K562 (cell line): ENCODE measurements at regions not wholly inside any gene's neighbourhood (a gene's known extent, or its start where the extent isn't known, plus 50 kb on each side); places are given as distances from the start of the nearest gene placed in this dataset.

Source experiments
- ATAC-seq: fragments of 200-7000 bp; cut with Tn5 transposase; 3 replicates; pipeline ENCODE4 v1.9.1; 2020; ENCODE audit warnings: moderate library complexity
- BruUV-seq: library from RNA; stranded (reverse); fragments of 400-500 nt; replicated peaks from 2 replicates; lab custom pipeline; 2021; lab: Mats Ljungman, UMichigan
- CTCF ChIA-PET: fragments of 300-600 bp; formaldehyde crosslinking; extraction: SDS; loops from one replicate; lab custom pipeline; 2021; ENCODE audit warnings: low intra/inter-chr PET ratio; lab: Yijun Ruan, JAX
- POLR2A ChIA-PET: fragments of 300-600, 350-650 bp; sonication (Branson Sonifier 250); formaldehyde crosslinking; extraction: SDS; loops from one replicate; lab custom pipeline; 2021; ENCODE audit warnings: antibody characterized with exemption, inconsistent platforms; lab: Yijun Ruan, JAX
- DNase-seq, 4 experiments: peaks; one replicate each; pipeline versions ENCODE4 v3.0.0 to v3.0.0-alpha.2; 2011 to 2018; ENCODE audit warnings: low spot score in 3 of 4, mixed read lengths in 3 of 4; ENCODE audit errors: extremely low read depth in 1 of 4
- FAIRE-seq: peaks from 2 replicates; lab custom pipeline; 2011; peaks lifted over from hg19 to GRCh38; lab: Jason Lieb, UNC
- H2AFZ ChIP-seq: 2 replicates; pipeline ENCODE4 v1.6.0; 2011; ENCODE audit warnings: low read depth, low read length, control low read depth, inconsistent platforms
- H3K27ac ChIP-seq: fragments of 200-600 bp; 3 replicates; pipeline ENCODE4 v1.8.0; 2011; ENCODE audit warnings: low read depth, mild to moderate bottlenecking, control low read depth, inconsistent platforms, low read length, moderate library complexity, mixed read lengths; ENCODE audit errors: extremely low read depth
- H3K27me3 ChIP-seq, 2 experiments: fragments of 300-600 bp in 1 of 2; 2 replicates in 1 of 2; 3 replicates in 1 of 2; pipeline versions ENCODE4 v1.6.0 to v1.8.0; 2011; ENCODE audit warnings: inconsistent platforms in 2 of 2, low read length in 2 of 2, mild to moderate bottlenecking in 1 of 2, mixed read lengths in 1 of 2, moderate library complexity in 1 of 2; ENCODE audit not compliant: control insufficient read depth in 2 of 2, insufficient read depth in 2 of 2
- H3K36me3 ChIP-seq: fragments of 300-600 bp; 3 replicates; pipeline ENCODE4 v1.8.0; 2011; ENCODE audit warnings: mild to moderate bottlenecking, low read length, inconsistent platforms; ENCODE audit not compliant: control insufficient read depth, insufficient read depth
- H3K4me1 ChIP-seq, 2 experiments: fragments of 200-600 bp in 1 of 2; replicated peaks in 1 of 2; 2 replicates in 1 of 2; 3 replicates in 1 of 2; pipeline versions ENCODE4 v1.5.1 to v1.8.0; 2011; ENCODE audit warnings: inconsistent platforms in 2 of 2, low read length in 2 of 2, mild to moderate bottlenecking in 1 of 2, mixed read lengths in 1 of 2, moderate library complexity in 1 of 2; ENCODE audit not compliant: control insufficient read depth in 2 of 2, insufficient read depth in 2 of 2
- H3K4me2 ChIP-seq: 2 replicates; pipeline ENCODE4 v1.6.1; 2011; ENCODE audit warnings: low read length, control low read depth, inconsistent platforms, mixed read lengths; ENCODE audit not compliant: insufficient read depth
- H3K4me3 ChIP-seq: fragments of 200-600 bp; sonication (generic), shearing (Covaris generic); 2 replicates; pipeline ENCODE4 v1.5.1; 2016; ENCODE audit warnings: control low read depth, inconsistent platforms
- H3K79me2 ChIP-seq: fragments of 200-600 bp; 3 replicates; pipeline ENCODE4 v1.8.0; 2011; ENCODE audit warnings: low read length, inconsistent platforms; ENCODE audit not compliant: control insufficient read depth, insufficient read depth
- H3K9ac ChIP-seq, 2 experiments: 2 replicates each; pipeline versions ENCODE4 v1.6.0 to v1.6.1; 2011; ENCODE audit warnings: low read depth in 2 of 2, low read length in 2 of 2, control low read depth in 1 of 2, inconsistent platforms in 1 of 2, mild to moderate bottlenecking in 1 of 2, mixed read lengths in 1 of 2; ENCODE audit not compliant: insufficient read depth in 1 of 2
- H3K9me1 ChIP-seq: one replicate; pipeline ENCODE4 v1.6.0; 2011; ENCODE audit warnings: inconsistent platforms, mild to moderate bottlenecking, low read length, moderate library complexity; ENCODE audit not compliant: control insufficient read depth, insufficient read depth
- H3K9me3 ChIP-seq: replicated peaks from 2 replicates; pipeline ENCODE4 v1.5.1; 2011; ENCODE audit warnings: low read depth, low read length, inconsistent platforms; ENCODE audit not compliant: control insufficient read depth, insufficient read depth
- H4K20me1 ChIP-seq: replicated peaks from 2 replicates; pipeline ENCODE4 v1.6.1; 2011; ENCODE audit warnings: low read length, inconsistent platforms, mixed read lengths; ENCODE audit not compliant: control insufficient read depth, insufficient read depth
- BMI1 ChIP-seq: fragments of 150-350 bp; IDR thresholded peaks from 2 replicates; pipeline ENCODE4 v1.6.1; 2014; ENCODE audit warnings: low read length
- TEAD2 ChIP-seq: fragments of 450-650 bp; IDR thresholded peaks from 2 replicates; pipeline ENCODE4 v1.6.1; 2016; ENCODE audit warnings: missing genetic modification characterization, control low read depth, missing compliant biosample characterization
- ZFX ChIP-seq: sonication (generic); formaldehyde crosslinking; IDR thresholded peaks from 2 replicates; pipeline ENCODE4 v1.8.0; 2022; ENCODE audit warnings: mild to moderate bottlenecking, missing genetic modification reagents, moderate library complexity
- WGBS: fragments of 100-300 bp; shearing (Covaris generic); methylation state at CpG from one replicate; pipeline ENCODE4 v1.1.6; 2016; ENCODE audit warnings: low coverage, mixed read lengths; ENCODE audit not compliant: insufficient coverage; ENCODE audit errors: missing lambda C conversion rate; 5-methylcytosine and 5-hydroxymethylcytosine counted together
- in situ Hi-C: fragments of 300-500 bp; cut with MboI; formaldehyde crosslinking; loops from 4 replicates; pipeline ENCODE4 v1.15.0; 2018; ENCODE audit warnings: inconsistent platforms, mixed read lengths
- intact Hi-C: fragments of 100-400 bp; cut with micrococcal nuclease; formaldehyde crosslinking; loops from 2 replicates; pipeline ENCODE4 v1.14.2; 2022
- TF ChIP-seq, protein P1 (sequence below), 3 experiments: fragments of 200-800 bp in 1 of 3; sonication (Bioruptor generic) in 1 of 3; sonication (generic) in 1 of 3; formaldehyde crosslinking in 1 of 3; IDR thresholded peaks; 2 replicates each; pipeline versions ENCODE4 v1.6.1 to v1.8.0; 2016 to 2022; ENCODE audit warnings: mild to moderate bottlenecking in 2 of 3, missing compliant biosample characterization in 2 of 3, missing genetic modification characterization in 2 of 3, missing genetic modification reagents in 1 of 3

DNA sequence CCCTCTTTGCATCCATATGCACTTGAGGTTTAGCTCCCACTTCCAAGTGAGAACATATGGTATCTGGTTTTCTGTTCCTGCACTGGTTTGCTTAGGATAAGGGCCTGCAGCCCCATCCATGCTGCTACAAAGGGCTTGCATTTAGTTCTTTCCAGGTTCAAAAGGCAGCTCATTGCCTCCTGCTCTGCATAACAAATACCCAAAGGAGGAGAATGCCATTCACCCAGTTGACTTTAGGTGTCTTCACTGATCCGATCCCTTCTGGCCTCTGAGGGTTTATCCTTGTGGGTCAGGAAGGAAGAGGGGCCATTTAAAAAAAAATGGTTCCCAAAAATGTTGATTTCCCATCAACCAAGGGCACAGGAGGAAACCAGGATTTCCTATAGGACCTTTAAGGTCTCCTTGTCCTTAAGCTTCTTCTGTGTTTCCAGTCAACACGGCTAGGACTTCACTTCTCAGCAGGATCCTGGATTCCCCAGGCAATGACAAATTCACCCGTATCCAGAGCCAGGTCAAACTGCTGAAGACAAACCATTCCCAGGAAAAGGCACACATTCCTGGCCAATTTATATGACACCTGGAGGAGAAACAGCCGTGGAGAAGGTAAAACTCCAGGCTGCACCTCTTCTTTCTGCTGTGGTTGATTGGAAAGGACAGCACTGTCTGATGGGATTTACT is 447.7 kb upstream of the CDH4 start (continued):
- TF ChIP-seq, protein P1, sequence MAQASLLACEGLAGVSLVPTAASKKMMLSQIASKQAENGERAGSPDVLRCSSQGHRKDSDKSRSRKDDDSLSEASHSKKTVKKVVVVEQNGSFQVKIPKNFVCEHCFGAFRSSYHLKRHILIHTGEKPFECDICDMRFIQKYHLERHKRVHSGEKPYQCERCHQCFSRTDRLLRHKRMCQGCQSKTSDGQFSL (CRISPR knock-in tag; IDR thresholded peaks at IDR 0.05): no peak
- TF ChIP-seq, protein P1 (tag; IDR thresholded peaks at IDR 0.05): no peak
- no peak for TF ChIP-seq ZFX (CRISPR knock-in tag)

DNA sequence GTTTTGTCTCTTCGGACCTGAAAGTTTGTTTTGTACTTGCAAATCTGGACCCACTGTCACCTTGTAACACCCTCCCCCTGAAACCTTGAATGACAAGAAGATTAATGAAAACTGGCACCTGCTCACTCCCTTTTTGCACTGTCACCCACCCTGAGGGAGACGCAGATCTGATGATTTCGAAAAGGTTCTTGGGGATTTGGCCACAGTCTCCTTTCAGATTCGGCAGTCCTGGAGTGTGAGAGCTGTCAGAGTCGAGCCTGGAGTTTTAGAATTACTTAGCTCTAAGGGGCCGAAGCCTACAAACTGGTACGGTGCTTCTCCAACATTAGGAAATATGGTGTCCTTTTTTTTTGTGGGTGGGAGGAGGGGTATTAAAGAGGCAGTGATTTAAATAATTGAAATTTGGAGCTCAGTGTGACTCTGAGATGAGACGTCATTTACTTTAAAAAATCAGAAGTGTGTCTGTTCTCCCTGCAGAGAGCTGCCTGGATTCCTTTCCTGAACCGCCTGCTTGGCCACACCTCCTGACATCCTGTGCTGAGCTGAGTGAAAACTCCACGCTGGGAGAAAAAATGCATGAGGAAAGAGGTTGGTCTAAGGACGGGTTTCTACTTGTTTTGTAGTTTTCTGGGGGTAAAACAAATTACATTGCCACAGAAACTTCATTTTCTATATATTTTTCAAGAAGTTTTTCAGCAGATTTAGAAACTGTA is 447.0 kb upstream of the CDH4 start:
- ChIA-PET POLR2A (no interaction called here), CTCF (no interaction called here)
- no peaks in the 10 kb centered on the region for H3K79me2 ChIP-seq
- H2AFZ ChIP-seq: no peak overlapping the region
- no peak for ATAC-seq
- H3K9me1 ChIP-seq: no peaks in the 10 kb centered on the region
- H3K4me2 ChIP-seq: no peak overlapping the region
- peaks cover 2 to 5% of the 10 kb centered on the region in 2 experiments; a peak in 1 of 5 replicates for H3K27me3 ChIP-seq
- no peak for DNase-seq
- H3K9ac ChIP-seq: no peak overlapping the region
- intact Hi-C loops: no loop called here
- H3K9me3 ChIP-seq: no peaks in the 10 kb centered on the region
- TF ChIP-seq TEAD2 (tag) (no peak), BMI1 (no peak)
- under 1% methylated on average over 11 of the region's 11 CpGs for WGBS
- no peak overlapping the region for H3K4me3 ChIP-seq
- in situ Hi-C loops: no loop called here
- FAIRE-seq: no peak
- H3K36me3 ChIP-seq: no peaks in the 10 kb centered on the region
- H4K20me1 ChIP-seq: no peaks in the 10 kb centered on the region
- H3K4me1 ChIP-seq: no peaks in the 10 kb centered on the region
- BruUV-seq: no TSS peak
- no peak overlapping the region for H3K27ac ChIP-seq
